ENCODE measurements at regions not wholly inside any gene's neighbourhood (a gene's known extent, or its start where the extent isn't known, plus 50 kb on each side); places are given as distances from the start of the nearest gene placed in this dataset.
A peak's percentile ranks its signal among the peaks of the same experiment; 100 is the strongest.
"Not testable (repeated sequence)": the region's sequence is repeated elsewhere in the genome, so short reads cannot be mapped to it uniquely, and the experiment has no call there.

- DNase-seq (ENCODE audit: low spot score): no peak
These were observed 155.1 kb upstream of the SMLR1 start for GRCh38 chr6:130672153-130672552.

DNA sequence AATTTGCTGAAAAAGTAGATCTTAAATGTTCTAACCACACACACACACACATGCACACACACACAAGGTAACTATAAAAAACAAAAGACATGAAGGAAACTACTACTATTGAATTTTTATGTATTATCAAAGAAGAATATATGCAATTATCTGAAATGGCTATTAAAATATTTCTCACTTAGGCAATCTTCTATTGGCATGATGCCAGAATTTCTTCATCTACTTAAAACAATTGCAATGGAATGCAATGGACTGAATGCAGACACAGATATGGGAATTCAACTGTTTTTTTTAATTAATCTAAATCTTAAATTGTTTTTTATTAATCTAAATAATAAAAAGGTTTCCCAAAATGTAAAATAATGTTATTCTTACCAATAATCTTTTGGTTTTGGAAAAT is 152.6 kb upstream of the SMLR1 start:
- DNase-seq (ENCODE audit: low spot score): no peak

GRCh38 chr6:130675072-130675471 is 152.1 kb upstream of the SMLR1 start:
- no peak for DNase-seq (ENCODE audit: low spot score)

GRCh38 chr6:130676077-130676772 is 151.0 kb upstream of the SMLR1 start:
- no peak for DNase-seq (ENCODE audit: low spot score)

DNA sequence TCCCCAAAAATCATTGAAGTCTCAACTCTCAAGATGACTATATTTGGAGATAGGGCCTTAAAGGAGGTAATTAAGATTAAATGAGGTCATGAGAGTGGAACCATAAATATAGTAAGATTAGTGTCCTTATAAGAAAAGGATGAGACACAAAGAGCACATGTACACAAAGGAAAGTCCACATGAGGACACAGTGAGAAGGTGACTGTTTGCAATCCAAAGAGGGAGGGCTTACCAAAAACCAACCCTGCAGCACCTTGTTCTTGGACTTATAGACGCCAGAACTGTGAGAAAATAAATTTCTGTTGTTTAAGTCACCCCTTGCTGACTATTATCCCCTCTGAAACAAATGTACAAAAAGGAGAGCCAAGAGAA is 150.4 kb upstream of the SMLR1 start:
- no peak for DNase-seq (ENCODE audit: low spot score)

DNA sequence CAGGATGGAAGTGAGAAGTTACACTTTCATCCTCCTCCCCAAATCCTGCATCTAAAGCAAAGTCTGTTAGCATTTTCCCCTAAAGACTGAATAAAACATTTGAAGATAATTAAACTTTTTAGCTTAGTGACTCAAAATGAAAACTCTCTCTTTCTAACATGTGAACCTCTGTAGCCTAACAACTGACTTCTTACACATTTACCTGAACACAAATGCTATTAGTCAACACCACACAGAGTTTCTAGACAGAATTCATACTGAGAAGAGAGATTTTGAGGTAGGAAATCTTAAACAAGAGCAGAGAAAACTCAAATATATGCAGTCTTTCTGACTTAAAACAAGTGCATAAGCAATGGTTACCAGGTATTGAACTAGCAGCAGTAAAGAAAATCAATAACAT is 149.9 kb upstream of the SMLR1 start:
- no peak for DNase-seq (ENCODE audit: low spot score)

DNA sequence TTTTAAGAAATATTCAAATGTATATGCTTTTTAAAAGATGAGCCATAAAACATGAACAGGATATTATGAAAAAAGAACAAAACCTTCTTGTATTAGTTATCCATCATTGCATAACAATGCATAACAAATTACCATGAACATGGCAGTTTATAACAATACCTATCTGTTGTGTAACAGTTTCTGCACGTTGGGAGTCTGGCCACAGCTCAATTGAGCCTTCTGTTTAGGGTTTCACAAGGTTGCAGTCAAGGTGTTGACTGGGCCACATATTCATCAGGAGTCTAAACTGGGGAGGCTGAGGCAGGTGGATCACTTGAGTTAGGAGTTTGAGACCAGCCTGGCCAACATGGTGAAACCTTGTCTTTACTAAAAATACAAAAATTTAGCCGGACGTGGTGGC is 149.4 kb upstream of the SMLR1 start:
- no peak for DNase-seq (ENCODE audit: low spot score)

GRCh38 chr6:130679684-130680083 is 147.5 kb upstream of the SMLR1 start:
- no peak for DNase-seq (ENCODE audit: low spot score)

- DNase-seq (ENCODE audit: low spot score): no peak
These were observed 147.1 kb upstream of the SMLR1 start for GRCh38 chr6:130680116-130680515.

- DNase-seq (ENCODE audit: low spot score): peak; percentile 19
These were observed 146.2 kb upstream of the SMLR1 start for GRCh38 chr6:130681028-130681427.

- no peak for DNase-seq (ENCODE audit: low spot score)
These were observed 145.1 kb upstream of the SMLR1 start for GRCh38 chr6:130682066-130682465.

DNA sequence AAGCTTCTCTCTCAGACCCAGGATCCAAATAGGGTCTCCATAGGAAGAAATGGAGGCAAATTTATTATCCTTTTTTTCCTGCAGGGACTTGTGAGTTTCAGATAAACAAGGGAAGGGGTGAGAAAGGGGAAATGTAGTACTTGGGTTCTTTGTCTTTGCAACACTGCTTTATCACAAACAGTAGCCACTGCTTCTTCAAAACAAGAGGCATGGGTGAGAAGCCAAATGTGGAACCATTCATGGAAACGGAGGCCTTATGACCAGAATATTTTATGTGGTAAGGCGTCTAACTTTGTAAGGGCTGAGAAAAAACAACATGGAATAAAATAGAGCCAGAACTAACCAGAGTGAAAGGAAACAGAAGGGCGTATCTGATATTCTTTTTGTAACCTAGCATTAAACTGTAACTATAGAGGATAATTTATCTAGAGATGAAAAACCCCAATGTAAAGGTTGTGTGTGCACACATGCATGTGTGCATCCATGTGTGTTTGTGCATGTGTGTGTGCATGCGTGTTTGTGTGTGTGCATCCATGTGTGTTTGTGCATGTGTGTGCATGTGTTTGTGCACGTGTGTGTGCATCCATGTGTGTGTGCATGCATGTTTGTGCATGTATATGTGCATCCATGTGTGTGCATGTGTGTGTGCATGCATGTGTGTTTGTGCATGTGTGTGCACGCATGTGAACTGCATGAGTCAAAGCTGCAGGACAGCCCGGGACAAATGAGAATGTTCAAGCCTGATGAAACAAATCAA is 143.3 kb upstream of the SMLR1 start:
- DNase-seq (ENCODE audit: low spot score): no peak

DNA sequence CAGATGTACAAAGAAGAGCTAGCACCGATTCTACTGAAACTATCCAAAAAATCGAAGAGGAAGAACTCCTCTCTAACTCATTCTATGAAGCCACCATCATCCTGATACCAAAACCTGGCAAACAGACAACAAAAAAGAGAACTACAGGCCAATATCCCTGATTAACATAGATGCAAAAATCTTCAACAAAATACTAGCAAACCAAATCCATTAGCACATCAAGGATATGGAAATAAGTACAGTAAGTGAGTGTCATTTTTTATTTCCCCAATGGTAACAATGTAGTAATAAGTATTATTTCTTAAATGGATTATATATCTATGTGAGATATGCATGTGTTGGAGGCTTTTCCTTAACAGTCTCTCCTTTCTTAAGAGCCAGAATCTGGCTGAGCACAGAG is 134.5 kb upstream of the SMLR1 start:
- no peak for DNase-seq (ENCODE audit: low spot score)

GRCh38 chr6:130693944-130694343 is 133.3 kb upstream of the SMLR1 start:
- DNase-seq (ENCODE audit: low spot score): no peak

GRCh38 chr6:130694606-130695005 is 132.6 kb upstream of the SMLR1 start:
- DNase-seq (ENCODE audit: low spot score): no peak

DNA sequence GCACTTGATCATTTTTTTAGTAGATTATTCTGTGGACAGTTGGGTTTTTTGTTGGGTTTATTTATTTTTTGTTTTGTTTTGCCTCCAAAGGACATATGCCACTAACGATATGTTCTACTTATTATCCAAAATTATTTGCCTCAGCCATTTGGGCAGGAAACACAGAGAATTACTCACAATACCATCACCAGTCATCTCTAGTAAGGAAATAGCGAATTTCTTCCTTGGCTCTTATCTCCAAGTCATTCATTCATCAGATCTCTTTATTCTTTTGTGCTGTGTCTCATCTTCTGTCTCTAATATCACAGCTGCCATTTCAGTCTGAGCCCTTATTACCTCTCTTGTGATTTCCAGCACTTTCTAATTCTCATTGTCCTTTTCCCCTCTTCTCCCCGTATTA is 130.4 kb upstream of the SMLR1 start:
- no peak for DNase-seq (ENCODE audit: low spot score)

DNA sequence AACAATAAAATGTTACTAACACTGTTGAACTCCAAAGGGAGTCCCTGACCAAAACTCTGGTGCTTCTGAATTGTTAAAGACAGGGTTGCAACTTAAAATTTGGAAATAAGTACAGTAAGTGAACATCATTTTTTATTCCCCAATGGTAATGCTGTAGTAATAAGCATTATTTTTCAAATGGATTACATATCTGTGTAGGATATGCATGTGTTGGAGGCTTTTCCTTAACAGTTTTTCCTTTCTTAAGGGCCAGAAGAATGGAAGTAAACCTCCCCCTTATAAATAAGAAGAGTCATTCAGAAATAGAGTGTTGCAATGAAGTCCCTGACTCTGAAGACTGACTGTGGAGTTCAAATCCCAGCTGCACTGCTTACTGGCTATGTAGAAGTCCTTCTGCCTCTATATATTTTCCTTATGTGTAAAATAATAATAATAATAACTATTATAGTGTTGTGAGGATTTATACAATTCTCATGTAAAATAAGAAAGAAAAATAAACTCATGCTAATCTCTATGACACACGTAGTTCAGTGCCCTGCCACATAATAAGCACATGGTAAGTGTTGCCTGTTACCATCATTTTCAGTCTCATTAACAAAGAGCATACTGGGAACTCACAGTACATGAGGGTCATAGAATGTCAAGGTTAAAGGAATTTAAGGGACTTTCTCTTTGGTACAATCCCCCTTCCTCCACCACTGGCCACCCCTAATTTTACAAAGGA is 129.8 kb upstream of the SMLR1 start:
- no peak for DNase-seq (ENCODE audit: low spot score)

DNA sequence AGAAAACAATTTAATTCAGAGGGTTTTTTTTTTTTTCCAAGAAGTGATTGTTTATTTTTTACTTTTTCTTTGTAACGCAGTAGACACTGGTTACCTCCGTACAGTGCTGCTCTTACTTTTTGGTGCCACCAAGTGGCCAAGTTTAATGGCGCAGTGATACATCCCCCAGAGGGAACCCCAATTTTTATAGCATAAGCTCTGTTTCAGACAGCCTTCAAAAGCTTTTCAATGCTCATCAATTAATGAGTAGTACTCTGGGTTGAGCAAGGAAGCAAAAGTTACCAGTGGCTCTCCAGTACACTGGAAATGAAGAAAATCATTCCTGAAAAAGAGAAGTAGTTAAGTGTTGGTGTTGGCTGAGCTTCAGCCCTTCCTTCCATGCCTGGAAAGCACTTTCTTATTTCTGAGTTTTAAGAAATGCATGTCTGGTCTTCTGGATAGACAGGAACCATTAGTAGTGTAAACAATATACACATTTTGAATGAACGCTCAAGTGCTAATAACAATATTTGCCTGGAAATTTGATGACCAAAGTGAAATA is 129.1 kb upstream of the SMLR1 start:
- peak; percentile 52 for DNase-seq (ENCODE audit: low spot score)

DNA sequence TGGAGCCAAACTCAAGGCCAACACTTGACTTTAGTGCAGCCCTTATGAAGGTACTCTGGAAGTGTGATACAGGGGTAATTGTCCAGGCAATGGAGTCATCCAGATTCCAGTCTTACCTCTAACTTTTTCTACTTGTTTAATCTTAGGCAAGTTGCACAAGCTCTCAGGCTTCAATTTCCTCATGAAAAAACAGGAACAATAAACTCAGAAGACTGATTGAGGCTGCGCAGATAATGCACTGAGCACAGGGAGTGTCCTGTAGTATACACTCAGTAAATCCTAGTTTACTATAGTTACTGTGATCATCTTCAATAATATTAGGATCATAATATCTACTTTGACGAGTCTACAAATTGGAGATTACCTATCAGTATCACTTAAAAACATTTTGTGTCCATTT is 127.5 kb upstream of the SMLR1 start:
- no peak for DNase-seq (ENCODE audit: low spot score)

DNA sequence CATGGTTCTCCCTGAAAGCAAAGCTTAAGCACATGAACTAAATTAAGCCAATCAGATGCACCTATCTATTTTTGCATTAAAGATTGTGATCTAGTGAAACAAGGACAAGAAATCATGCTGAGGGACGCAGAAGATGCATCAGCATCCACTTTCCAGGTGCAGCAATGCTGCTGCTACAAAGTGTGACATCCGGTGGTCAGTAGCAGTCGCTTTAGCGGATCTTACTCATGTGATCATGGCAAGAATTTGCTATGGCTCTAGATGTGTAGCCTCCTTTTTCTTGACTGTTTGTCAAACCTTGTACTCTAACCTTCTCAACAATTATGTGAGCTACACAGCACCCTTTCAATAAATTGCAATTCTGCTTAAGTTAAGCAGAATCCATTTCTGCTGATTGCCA is 126.8 kb upstream of the SMLR1 start:
- no peak for DNase-seq (ENCODE audit: low spot score)

DNA sequence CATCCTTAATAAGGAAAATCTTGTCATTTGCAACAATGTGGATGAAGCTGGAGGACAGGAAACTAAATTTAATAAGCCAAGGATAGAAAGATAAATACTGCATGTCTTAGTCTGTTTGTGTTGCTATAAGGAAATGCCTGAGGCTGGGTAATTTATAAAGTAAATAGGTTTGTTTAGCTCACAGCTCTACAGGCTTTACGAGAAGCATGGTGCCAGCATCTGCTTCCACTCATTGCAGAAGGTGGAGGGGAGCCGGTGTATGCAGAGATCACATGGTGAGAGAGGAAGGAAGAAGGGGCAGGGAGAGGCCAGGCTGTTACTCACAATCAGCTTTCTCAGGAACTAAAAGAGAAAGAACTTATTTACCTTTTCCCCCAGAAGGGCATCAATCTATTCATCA is 118.9 kb upstream of the SMLR1 start:
- no peak for DNase-seq (ENCODE audit: low spot score)

- DNase-seq (ENCODE audit: low spot score): not testable (repeated sequence)
These were observed 115.6 kb upstream of the SMLR1 start for GRCh38 chr6:130711641-130712040.

DNA sequence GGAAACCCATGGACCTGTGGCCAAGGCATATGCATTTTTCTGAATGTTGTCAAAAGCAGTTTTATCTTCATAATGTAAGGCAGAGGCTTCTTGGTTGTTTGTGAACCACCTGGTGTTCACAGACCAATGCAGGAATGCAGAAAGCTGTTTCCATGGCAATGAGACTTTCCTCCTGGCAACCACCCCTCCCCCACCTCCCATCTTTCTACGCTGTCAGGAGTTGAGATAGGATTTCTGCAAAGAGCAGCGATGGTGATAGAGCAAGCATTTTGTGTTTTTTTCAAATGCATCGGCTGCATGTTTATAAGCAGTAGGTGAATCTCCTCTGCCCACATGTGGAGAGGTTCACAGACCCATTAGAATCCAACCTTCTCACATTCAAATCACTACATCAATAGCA is 114.1 kb upstream of the SMLR1 start:
- no peak for DNase-seq (ENCODE audit: low spot score)

Measured in hepatic stellate cell (primary cell).